ENCODE measurements at regions not wholly inside any gene's neighbourhood (a gene's known extent, or its start where the extent isn't known, plus 50 kb on each side); places are given as distances from the start of the nearest gene placed in this dataset.

GRCh38 chr4:31039382-31039781, 319.2 kb downstream of the PCDH7 start:
- H3K4me3 ChIP-seq (ENCODE audit: low read length) = no peak overlapping the region
- no peak for DNase-seq (ENCODE audit: low read depth, low spot score)

GRCh38 chr4:31040106-31040505, 319.9 kb downstream of the PCDH7 start:
- no peak overlapping the region for H3K4me3 ChIP-seq (ENCODE audit: low read length)
- no peak for DNase-seq (ENCODE audit: low read depth, low spot score)

- no peak overlapping the region for H3K4me3 ChIP-seq (ENCODE audit: low read length)
- no peak for DNase-seq (ENCODE audit: low read depth, low spot score)
These were observed 321.2 kb downstream of the PCDH7 start for GRCh38 chr4:31041385-31041784.

- no peak overlapping the region for H3K4me3 ChIP-seq (ENCODE audit: low read length)
These were observed 321.7 kb downstream of the PCDH7 start for GRCh38 chr4:31041853-31042252.

GRCh38 chr4:31043382-31044062, 323.4 kb downstream of the PCDH7 start:
- no peak overlapping the region for H3K4me3 ChIP-seq (ENCODE audit: low read length)
- DNase-seq (ENCODE audit: low read depth, low spot score) = no peak

More at GRCh38 chr4:31041853-31042252, 321.7 kb downstream of the PCDH7 start:
- no peak for DNase-seq (ENCODE audit: low read depth, low spot score)

GRCh38 chr4:31045151-31045550, 325.0 kb downstream of the PCDH7 start:
- DNase-seq (ENCODE audit: low read depth, low spot score) = no peak
- H3K4me3 ChIP-seq (ENCODE audit: low read length) = no peak overlapping the region

- peak; percentile 12 for DNase-seq (ENCODE audit: low read depth, low spot score)
- H3K4me3 ChIP-seq (ENCODE audit: low read length) = no peak overlapping the region
These were observed 325.7 kb downstream of the PCDH7 start for GRCh38 chr4:31045724-31046318.

- DNase-seq (ENCODE audit: low read depth, low spot score) = no peak
- H3K4me3 ChIP-seq (ENCODE audit: low read length) = no peak overlapping the region
These were observed 331.0 kb downstream of the PCDH7 start for GRCh38 chr4:31051151-31051550.

GRCh38 chr4:31051565-31051964, 331.4 kb downstream of the PCDH7 start:
- DNase-seq (ENCODE audit: low read depth, low spot score) = no peak
- H3K4me3 ChIP-seq (ENCODE audit: low read length) = no peak overlapping the region

- no peak for DNase-seq (ENCODE audit: low read depth, low spot score)
- no peak overlapping the region for H3K4me3 ChIP-seq (ENCODE audit: low read length)
These were observed 332.4 kb downstream of the PCDH7 start for GRCh38 chr4:31052519-31052918.

GRCh38 chr4:31053451-31053850, 333.3 kb downstream of the PCDH7 start:
- no peak overlapping the region for H3K4me3 ChIP-seq (ENCODE audit: low read length)
- no peak for DNase-seq (ENCODE audit: low read depth, low spot score)

- H3K4me3 ChIP-seq (ENCODE audit: low read length) = no peak overlapping the region
- DNase-seq (ENCODE audit: low read depth, low spot score) = no peak
These were observed 334.1 kb downstream of the PCDH7 start for GRCh38 chr4:31054295-31054694.

GRCh38 chr4:31058656-31059055, 338.5 kb downstream of the PCDH7 start:
- H3K4me3 ChIP-seq (ENCODE audit: low read length) = no peak overlapping the region
- no peak for DNase-seq (ENCODE audit: low read depth, low spot score)

- DNase-seq (ENCODE audit: low read depth, low spot score) = no peak
- H3K4me3 ChIP-seq (ENCODE audit: low read length) = no peak overlapping the region
These were observed 339.8 kb downstream of the PCDH7 start for GRCh38 chr4:31059753-31060522.

GRCh38 chr4:31065086-31065485, 344.9 kb downstream of the PCDH7 start:
- DNase-seq (ENCODE audit: low read depth, low spot score) = no peak

GRCh38 chr4:31068257-31069075, 348.3 kb downstream of the PCDH7 start:
- DNase-seq (ENCODE audit: low read depth, low spot score) = no peak
- no peak overlapping the region for H3K4me3 ChIP-seq (ENCODE audit: low read length)

More at GRCh38 chr4:31065086-31065485, 344.9 kb downstream of the PCDH7 start:
- no peak overlapping the region for H3K4me3 ChIP-seq (ENCODE audit: low read length)

GRCh38 chr4:31069151-31069550, 349.0 kb downstream of the PCDH7 start:
- H3K4me3 ChIP-seq (ENCODE audit: low read length) = no peak overlapping the region
- no peak for DNase-seq (ENCODE audit: low read depth, low spot score)

GRCh38 chr4:31071508-31072486, 351.6 kb downstream of the PCDH7 start:
- DNase-seq (ENCODE audit: low read depth, low spot score) = no peak
- H3K4me3 ChIP-seq (ENCODE audit: low read length) = no peak overlapping the region
